Stimulated activated CD8-positive, alpha-beta memory T cell treated with anti-CD3 and anti-CD28 coated beads, Interleukin-12 subunit alpha, Interleukin-12 subunit beta, amount 100 ng/mL, for 4 hours (primary cell): ENCODE measurements at regions not wholly inside any gene's neighbourhood (a gene's known extent, or its start where the extent isn't known, plus 50 kb on each side); places are given as distances from the start of the nearest gene placed in this dataset.
"Not testable (repeated sequence)": the region's sequence is repeated elsewhere in the genome, so short reads cannot be mapped to it uniquely, and the experiment has no call there.

Experiments
- DNase-seq: peaks from one replicate; pipeline ENCODE4 v3.0.0-alpha.2; 2020; ENCODE audit warnings: low read depth

- DNase-seq: no peak
Observed at GRCh38 chr21:35163411-35163810, 114.3 kb upstream of the RUNX1 start.

- DNase-seq: no peak
Observed at GRCh38 chr21:35162831-35163230, 113.7 kb upstream of the RUNX1 start.

GRCh38 chr21:35159881-35160280 lies 110.8 kb upstream of the RUNX1 start:
- no peak for DNase-seq

- DNase-seq: not testable (repeated sequence)
Observed at GRCh38 chr21:35157374-35157773, 108.3 kb upstream of the RUNX1 start.

GRCh38 chr21:35156293-35157278 lies 107.5 kb upstream of the RUNX1 start:
- DNase-seq: no peak

- DNase-seq: no peak
Observed at GRCh38 chr21:35154788-35155187, 105.7 kb upstream of the RUNX1 start.

GRCh38 chr21:35153671-35154070 lies 104.6 kb upstream of the RUNX1 start:
- DNase-seq: no peak

GRCh38 chr21:35150562-35151226 lies 101.6 kb upstream of the RUNX1 start:
- DNase-seq: no peak

GRCh38 chr21:35149698-35150097 lies 100.6 kb upstream of the RUNX1 start:
- DNase-seq: no peak

- no peak for DNase-seq
Observed at GRCh38 chr21:35147439-35147838, 98.3 kb upstream of the RUNX1 start.

- no peak for DNase-seq
Observed at GRCh38 chr21:35145626-35146233, 96.6 kb upstream of the RUNX1 start.

- DNase-seq: no peak
Observed at GRCh38 chr21:35144978-35145377, 95.9 kb upstream of the RUNX1 start.

GRCh38 chr21:35142036-35142815 lies 93.1 kb upstream of the RUNX1 start:
- DNase-seq: no peak

GRCh38 chr21:35139382-35139715 lies 90.2 kb upstream of the RUNX1 start:
- DNase-seq: no peak

- peak; percentile 53 for DNase-seq
Observed at GRCh38 chr21:35138665-35139381, 89.7 kb upstream of the RUNX1 start.

- DNase-seq: no peak
Observed at GRCh38 chr21:35136586-35137219, 87.6 kb upstream of the RUNX1 start.

- no peak for DNase-seq
Observed at GRCh38 chr21:35136106-35136505, 87.0 kb upstream of the RUNX1 start.

GRCh38 chr21:35135481-35135880 lies 86.4 kb upstream of the RUNX1 start:
- DNase-seq: no peak

GRCh38 chr21:35134309-35134708 lies 85.2 kb upstream of the RUNX1 start:
- DNase-seq: no peak

GRCh38 chr21:35128536-35128935 lies 79.4 kb upstream of the RUNX1 start:
- DNase-seq: no peak

- no peak for DNase-seq
Observed at GRCh38 chr21:35127851-35128250, 78.7 kb upstream of the RUNX1 start.
